Tibial nerve (tissue), 4 donors: ENCODE measurements at regions not wholly inside any gene's neighbourhood (a gene's known extent, or its start where the extent isn't known, plus 50 kb on each side); places are given as distances from the start of the nearest gene placed in this dataset.
A peak's percentile ranks its signal among the peaks of the same experiment; 100 is the strongest.
"Not testable (repeated sequence)": the region's sequence is repeated elsewhere in the genome, so short reads cannot be mapped to it uniquely, and the experiment has no call there.

Source experiments
- DNase-seq, 2 donors: peaks; one replicate each; pipeline ENCODE4 v3.0.0-alpha.2; 2019; ENCODE audit warnings: low spot score in 2 of 2
- H3K27ac ChIP-seq, 4 donors: fragments of 200-600 bp; sonication (generic) in 3 of 4; one replicate each; pipeline ENCODE4 v1.5.1; 2017 to 2019; ENCODE audit warnings: mild to moderate bottlenecking in 1 of 4
- H3K27me3 ChIP-seq, 2 donors: fragments of 200-600 bp; sonication (generic) in 1 of 2; one replicate each; pipeline versions ENCODE4 v1.5.1 to v1.6.0; 2017 to 2019
- H3K36me3 ChIP-seq, 3 donors: fragments of 200-600 bp; sonication (generic); one replicate each; pipeline ENCODE4 v1.5.1; 2018 to 2019
- H3K4me1 ChIP-seq, 4 donors: fragments of 200-600 bp; sonication (generic) in 3 of 4; one replicate each; pipeline ENCODE4 v1.5.1; 2017 to 2019
- H3K4me3 ChIP-seq, 4 donors: fragments of 200-600 bp; sonication (generic) in 3 of 4; one replicate each; pipeline ENCODE4 v1.5.1; 2017 to 2019; ENCODE audit warnings: mild to moderate bottlenecking in 1 of 4, moderate library complexity in 1 of 4
- H3K9me3 ChIP-seq, 4 donors: fragments of 200-600 bp; sonication (generic) in 3 of 4; one replicate each; pipeline ENCODE4 v1.5.1; 2017 to 2019
- EP300 ChIP-seq, 2 donors: sonication (generic); formaldehyde crosslinking; IDR thresholded peaks; one replicate each; pipeline ENCODE4 v1.6.1; 2017; ENCODE audit warnings: antibody characterized with exemption in 2 of 2, mild to moderate bottlenecking in 1 of 2
- POLR2A ChIP-seq, 2 donors: fragments of 450-650 bp; IDR thresholded peaks; one replicate each; pipeline ENCODE4 v1.6.1; 2017; ENCODE audit warnings: antibody characterized with exemption in 2 of 2, mild to moderate bottlenecking in 2 of 2, moderate library complexity in 2 of 2
- WGBS, 2 donors: methylation state at CpG; one replicate each; pipeline ENCODE4 v1.1.5; 2018; 5-methylcytosine and 5-hydroxymethylcytosine counted together
- TF ChIP-seq, protein P1 (sequence below), 5 experiments: fragments of 200-600 bp in 3 of 5; fragments of 450-650 bp in 2 of 5; sonication (generic) in 3 of 5; IDR thresholded peaks; one replicate each; pipeline ENCODE4 v1.5.1; 2016 to 2019; ENCODE audit warnings: antibody characterized with exemption in 5 of 5, mild to moderate bottlenecking in 3 of 5, moderate library complexity in 2 of 5

DNA sequence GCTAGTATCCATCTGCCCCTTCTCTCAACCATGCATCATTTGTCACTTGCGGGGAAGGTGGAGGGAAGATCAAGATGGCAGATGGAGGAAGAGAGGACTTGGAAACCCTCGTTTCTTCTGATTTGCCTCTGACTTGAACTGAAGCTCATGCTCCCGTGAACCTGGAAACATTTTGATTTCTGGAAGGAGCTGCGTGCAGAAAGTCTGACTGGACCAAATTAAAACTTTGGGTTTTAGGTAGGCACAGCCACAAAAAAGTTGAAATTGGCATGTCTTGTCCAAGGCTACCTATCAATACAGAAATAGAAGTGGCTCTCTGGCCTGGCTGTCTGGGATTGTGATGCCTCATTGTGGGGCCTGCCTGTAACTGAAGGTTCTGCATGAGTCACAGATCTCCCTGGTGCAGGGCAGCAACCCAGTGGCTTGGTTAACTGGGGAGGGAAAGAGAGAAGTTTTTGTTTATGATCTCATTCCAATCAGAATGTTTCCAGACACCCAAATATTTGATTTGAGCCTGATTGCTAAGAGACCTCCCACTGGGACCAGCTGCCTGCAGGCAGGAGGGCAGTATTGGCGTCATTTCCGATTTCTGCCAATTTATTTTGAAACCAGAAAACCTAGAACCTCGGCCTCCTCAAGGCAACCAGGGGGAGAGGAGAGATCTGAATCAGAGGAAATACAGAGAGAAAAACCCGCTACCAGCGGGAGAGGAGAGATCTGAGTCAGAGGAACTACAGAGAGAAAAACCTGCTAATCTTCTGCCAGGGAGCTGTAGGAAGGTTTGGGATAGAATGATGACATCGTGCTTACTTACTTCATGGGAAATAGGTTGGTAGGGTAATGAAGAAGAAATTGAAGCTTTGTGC is 363.6 kb downstream of the ANKRD30A start:
- no peaks in the 10 kb centered on the region for H3K4me1 ChIP-seq

DNA sequence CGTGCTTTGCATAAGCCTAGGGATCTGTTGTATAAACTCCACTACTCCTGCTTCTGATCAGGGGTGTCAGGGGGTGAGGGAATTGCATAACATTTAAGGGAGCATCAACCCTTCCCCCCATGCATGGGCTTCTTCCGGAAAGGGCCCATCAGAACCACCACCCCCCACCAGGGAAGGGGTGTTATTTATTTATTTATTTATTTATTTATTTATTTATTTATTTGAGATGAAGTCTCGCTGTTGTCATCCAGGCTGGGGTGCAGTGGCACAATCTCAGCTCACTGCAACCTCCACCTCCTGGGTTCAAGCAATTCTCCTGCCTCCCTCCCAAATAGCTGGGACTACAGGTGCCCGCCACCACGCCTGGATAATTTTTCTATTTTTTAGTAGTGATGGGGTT is 355.2 kb downstream of the ANKRD30A start:
- WGBS, 2 donors: 95 to 97% methylated on average over 5 of the region's 5 CpGs
- H3K4me3 ChIP-seq, H3K27me3 ChIP-seq, DNase-seq, H3K4me1 ChIP-seq, H3K36me3 ChIP-seq, H3K27ac ChIP-seq, H3K9me3 ChIP-seq: not testable (repeated sequence)

More for the DNA sequence above, 363.6 kb downstream of the ANKRD30A start:
- TF ChIP-seq, protein P1, sequence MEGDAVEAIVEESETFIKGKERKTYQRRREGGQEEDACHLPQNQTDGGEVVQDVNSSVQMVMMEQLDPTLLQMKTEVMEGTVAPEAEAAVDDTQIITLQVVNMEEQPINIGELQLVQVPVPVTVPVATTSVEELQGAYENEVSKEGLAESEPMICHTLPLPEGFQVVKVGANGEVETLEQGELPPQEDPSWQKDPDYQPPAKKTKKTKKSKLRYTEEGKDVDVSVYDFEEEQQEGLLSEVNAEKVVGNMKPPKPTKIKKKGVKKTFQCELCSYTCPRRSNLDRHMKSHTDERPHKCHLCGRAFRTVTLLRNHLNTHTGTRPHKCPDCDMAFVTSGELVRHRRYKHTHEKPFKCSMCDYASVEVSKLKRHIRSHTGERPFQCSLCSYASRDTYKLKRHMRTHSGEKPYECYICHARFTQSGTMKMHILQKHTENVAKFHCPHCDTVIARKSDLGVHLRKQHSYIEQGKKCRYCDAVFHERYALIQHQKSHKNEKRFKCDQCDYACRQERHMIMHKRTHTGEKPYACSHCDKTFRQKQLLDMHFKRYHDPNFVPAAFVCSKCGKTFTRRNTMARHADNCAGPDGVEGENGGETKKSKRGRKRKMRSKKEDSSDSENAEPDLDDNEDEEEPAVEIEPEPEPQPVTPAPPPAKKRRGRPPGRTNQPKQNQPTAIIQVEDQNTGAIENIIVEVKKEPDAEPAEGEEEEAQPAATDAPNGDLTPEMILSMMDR (IDR thresholded peaks at IDR 0.05): no peak
- no peak for TF ChIP-seq EP300 (IDR thresholded peaks at IDR 0.05)
- TF ChIP-seq POLR2A (IDR thresholded peaks at IDR 0.05): no peak
- H3K27ac ChIP-seq: peak overlapping the region in 1 of 4 donors; percentile 24
- no peaks in the 10 kb centered on the region for H3K36me3 ChIP-seq
- no peaks in the 10 kb centered on the region for H3K27me3 ChIP-seq
- WGBS, 2 donors: 73 to 82% methylated on average over 10 of the region's 10 CpGs
- H3K9me3 ChIP-seq: no peaks in the 10 kb centered on the region
- no peak for DNase-seq
- H3K4me3 ChIP-seq: no peak overlapping the region

DNA sequence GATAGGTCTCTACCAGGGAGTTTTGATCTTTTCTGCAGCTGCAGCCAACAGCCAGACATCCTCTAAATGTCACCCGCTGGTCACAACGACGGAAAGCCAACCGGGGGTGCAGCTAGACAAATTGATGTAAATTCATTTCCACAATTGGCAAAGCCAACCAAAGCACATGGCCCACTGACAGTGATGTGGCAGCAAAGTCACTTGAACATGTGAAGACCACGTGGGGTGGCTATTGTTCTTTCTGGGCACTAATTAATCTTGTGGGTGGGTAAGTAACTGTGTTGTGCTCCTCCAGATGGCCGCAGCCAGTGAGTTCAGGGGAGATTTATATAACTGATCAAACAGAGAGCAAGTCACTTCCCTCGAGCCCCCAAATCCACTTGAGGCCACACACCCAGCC is 354.1 kb downstream of the ANKRD30A start:
- no peak for DNase-seq
- 85 to 89% methylated on average over 7 of the region's 7 CpGs for WGBS, 2 donors
- no peaks in the 10 kb centered on the region for H3K36me3 ChIP-seq
- H3K4me1 ChIP-seq: no peaks in the 10 kb centered on the region
- H3K27ac ChIP-seq: no peak overlapping the region
- no peak for TF ChIP-seq EP300 (IDR thresholded peaks at IDR 0.05)
- no peak for TF ChIP-seq POLR2A (IDR thresholded peaks at IDR 0.05)
- TF ChIP-seq, protein P1 (IDR thresholded peaks at IDR 0.05): no peak
- H3K4me3 ChIP-seq: no peak overlapping the region
- no peaks in the 10 kb centered on the region for H3K27me3 ChIP-seq
- H3K9me3 ChIP-seq: no peaks in the 10 kb centered on the region

DNA sequence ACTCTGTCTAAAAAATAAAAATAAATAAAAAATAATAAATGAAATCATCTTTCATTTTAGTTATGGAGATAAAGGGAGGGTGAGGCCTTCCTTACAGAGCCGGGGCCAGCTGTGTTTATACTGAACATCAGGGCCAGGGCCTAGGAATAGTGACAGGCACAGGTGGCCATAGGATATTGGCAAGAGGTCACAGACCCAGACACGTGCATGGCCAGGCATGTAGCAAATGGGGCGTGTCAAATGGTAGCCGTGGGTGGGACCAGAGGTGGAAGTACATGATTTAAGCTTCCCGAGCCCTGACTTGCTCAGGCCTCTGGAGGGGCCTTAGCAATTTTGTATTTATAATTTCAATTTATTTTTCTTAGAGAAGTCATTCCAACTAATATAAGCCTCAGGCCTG is 353.0 kb downstream of the ANKRD30A start:
- Histone ChIP-seq H3K9me3 (peaks cover 0 to 3% (median 0%) of the 10 kb centered on the region in 4 donors), H3K36me3 (no peaks in the 10 kb centered on the region), H3K27ac (no peak overlapping the region), H3K4me1 (no peaks in the 10 kb centered on the region), H3K4me3 (no peak overlapping the region), H3K27me3 (no peaks in the 10 kb centered on the region)
- no peak for DNase-seq
- TF ChIP-seq POLR2A (IDR thresholded peaks at IDR 0.05) (no peak), EP300 (IDR thresholded peaks at IDR 0.05) (no peak)
- TF ChIP-seq, protein P1 (IDR thresholded peaks at IDR 0.05): no peak
- 76 to 80% methylated on average over 5 of the region's 5 CpGs for WGBS, 2 donors

DNA sequence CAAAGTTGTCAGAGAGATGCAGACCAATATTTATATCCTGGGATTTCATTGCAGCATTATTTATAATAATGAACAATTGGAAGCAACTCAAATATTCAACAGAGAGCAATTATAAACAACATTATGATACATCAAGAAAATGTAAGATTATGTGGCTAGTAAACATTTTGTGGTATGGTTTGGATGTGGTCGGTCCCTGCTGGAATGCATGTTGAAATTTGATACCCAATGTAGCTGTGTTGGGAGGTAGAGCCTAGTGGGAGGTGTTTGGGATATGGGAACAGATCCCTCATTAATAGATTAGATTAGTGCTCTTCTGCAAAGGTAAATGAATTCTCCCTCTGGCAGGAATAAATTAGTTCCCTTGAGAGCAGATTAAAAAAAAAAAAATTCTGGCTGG is 350.9 kb downstream of the ANKRD30A start:
- 38 to 44% methylated on average over 1 of the region's 1 CpG for WGBS, 2 donors
- DNase-seq: no peak
- TF ChIP-seq, protein P1 (IDR thresholded peaks at IDR 0.05): no peak
- no peak for TF ChIP-seq EP300 (IDR thresholded peaks at IDR 0.05)
- TF ChIP-seq POLR2A (IDR thresholded peaks at IDR 0.05): no peak
- H3K9me3 ChIP-seq: peaks cover 0 to 6% (median 0%) of the 10 kb centered on the region in 4 donors
- no peak overlapping the region for H3K27ac ChIP-seq
- no peak overlapping the region for H3K4me3 ChIP-seq
- no peaks in the 10 kb centered on the region for H3K4me1 ChIP-seq
- no peaks in the 10 kb centered on the region for H3K27me3 ChIP-seq
- H3K36me3 ChIP-seq: no peaks in the 10 kb centered on the region
